ENCODE measurements at regions not wholly inside any gene's neighbourhood (a gene's known extent, or its start where the extent isn't known, plus 50 kb on each side); places are given as distances from the start of the nearest gene placed in this dataset.

DNA sequence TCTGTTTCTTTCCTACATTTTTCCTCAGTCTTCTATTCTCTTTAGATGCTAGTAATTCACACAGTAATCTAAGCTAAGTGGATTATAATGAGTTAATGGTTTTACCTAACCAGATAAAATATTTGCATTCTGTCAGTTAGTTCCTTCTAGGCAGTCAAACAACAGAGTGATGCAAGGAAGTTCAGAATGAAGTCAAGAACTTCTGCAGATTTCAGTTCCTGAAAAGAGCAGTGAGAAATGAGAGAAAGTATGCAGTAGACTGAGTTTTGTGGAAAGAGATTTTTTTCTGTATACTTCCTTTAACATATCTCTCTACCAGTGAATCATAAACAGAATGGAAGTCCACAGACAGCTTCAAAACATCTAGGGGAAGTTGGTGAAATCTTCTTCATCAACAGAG, 774.0 kb upstream of the POU3F4 start:
- H3K4me2 ChIP-seq (ENCODE audit: insufficient read depth in 1 of 2, low read depth in 2 of 2, low read length in 2 of 2): no peak overlapping the region
- no peak overlapping the region for H2BK15ac ChIP-seq (ENCODE audit: low read length)
- FAIRE-seq (no peak), DNase-seq (ENCODE audit: low read depth in 1 of 2, low spot score in 2 of 2) (no peak)
- no peak overlapping the region for H3K9ac ChIP-seq (replicated peaks in 1 of 4; ENCODE audit: extremely low read depth in 1 of 4, low read depth in 3 of 4, low read length in 3 of 4)
- no peak overlapping the region for H3K56ac ChIP-seq (replicated peaks; ENCODE audit: insufficient read length, low read depth, low read length)
- no peak overlapping the region for H3K4me3 ChIP-seq (ENCODE audit: extremely low read depth in 1 of 4, insufficient read depth in 2 of 4, low read depth in 3 of 4, low read length in 4 of 4)
- no peaks in the 10 kb centered on the region for H3K27me3 ChIP-seq (replicated peaks in 1 of 4; ENCODE audit: control insufficient read depth in 3 of 4, extremely low read depth in 1 of 4, insufficient read depth in 3 of 4, low read length in 3 of 4)
- H3K79me2 ChIP-seq (ENCODE audit: control insufficient read depth in 1 of 2, insufficient read depth in 2 of 2, low read length in 2 of 2): no peaks in the 10 kb centered on the region
- H4K20me1 ChIP-seq (replicated peaks in 1 of 2; ENCODE audit: control insufficient read depth in 1 of 2, insufficient read depth in 2 of 2, low read length in 2 of 2): no peaks in the 10 kb centered on the region
- no peak overlapping the region for H3K14ac ChIP-seq (ENCODE audit: insufficient read length)
- H2AK5ac ChIP-seq (ENCODE audit: low read depth, low read length): no peak overlapping the region
- no peak overlapping the region for H2BK12ac ChIP-seq (ENCODE audit: low read depth, low read length)
- ChIA-PET POLR2A (ENCODE audit: partially characterized antibody) (no interaction called here), CTCF (ENCODE audit: partially characterized antibody) (interaction anchor here (0.6 kb wide), 1 partner anchor 9 kb away, joined by 3 read pairs; no protein-coding TSS in a partner anchor)
- H3K9me3 ChIP-seq (ENCODE audit: insufficient read depth in 2 of 2, low read depth in 1 of 2, low read length in 1 of 2): no peaks in the 10 kb centered on the region
- no peak overlapping the region for H3K27ac ChIP-seq (ENCODE audit: low read depth, low read length)
- no peak overlapping the region for H2BK5ac ChIP-seq (ENCODE audit: low read depth, low read length)
- no peak overlapping the region for H2AFZ ChIP-seq (ENCODE audit: low read length)
- H3K36me3 ChIP-seq (ENCODE audit: control insufficient read depth in 2 of 4, insufficient read depth in 4 of 4, low read length in 3 of 4): no peaks in the 10 kb centered on the region
- no peak overlapping the region for H3K23ac ChIP-seq (ENCODE audit: insufficient read length)
- no peaks in the 10 kb centered on the region for H3K79me1 ChIP-seq (ENCODE audit: low read depth, low read length)
- H4K91ac ChIP-seq (replicated peaks; ENCODE audit: insufficient read length, low read length): no peak overlapping the region
- H3K23me2 ChIP-seq (ENCODE audit: low read depth, low read length): no peaks in the 10 kb centered on the region
- no peaks in the 10 kb centered on the region for H3K4me1 ChIP-seq (replicated peaks in 1 of 4; ENCODE audit: control insufficient read depth in 3 of 4, insufficient read depth in 4 of 4, low read length in 3 of 4)
- H3K4ac ChIP-seq (replicated peaks; ENCODE audit: insufficient read length, low read depth, low read length): no peak overlapping the region
- H4K8ac ChIP-seq (ENCODE audit: extremely low read depth, insufficient read depth, low read length): no peak overlapping the region
- no peak overlapping the region for H2BK20ac ChIP-seq (ENCODE audit: low read length)
- no peak overlapping the region for H2BK120ac ChIP-seq (replicated peaks; ENCODE audit: low read depth, low read length)
- no peak overlapping the region for H3K18ac ChIP-seq (ENCODE audit: extremely low read depth, low read length)
- H4K5ac ChIP-seq (ENCODE audit: insufficient read length, low read depth, low read length): no peak overlapping the region
- TF ChIP-seq HDAC2 (IDR thresholded peaks at IDR 0.05; ENCODE audit: borderline replicate concordance in 1 of 2, low read depth in 2 of 2, low read length in 2 of 2) (no peak), SP4 (IDR thresholded peaks at IDR 0.05; ENCODE audit: low read length) (no peak), FOSL1 (IDR thresholded peaks at IDR 0.05; ENCODE audit: insufficient read depth, low read depth, low read length) (no peak), ZNF274 (IDR thresholded peaks at IDR 0.05; ENCODE audit: borderline replicate concordance, extremely low read depth, low read length) (no peak), RXRA (IDR thresholded peaks at IDR 0.05; ENCODE audit: insufficient read depth, low read depth, low read length) (no peak)
- TF ChIP-seq, protein P1, sequence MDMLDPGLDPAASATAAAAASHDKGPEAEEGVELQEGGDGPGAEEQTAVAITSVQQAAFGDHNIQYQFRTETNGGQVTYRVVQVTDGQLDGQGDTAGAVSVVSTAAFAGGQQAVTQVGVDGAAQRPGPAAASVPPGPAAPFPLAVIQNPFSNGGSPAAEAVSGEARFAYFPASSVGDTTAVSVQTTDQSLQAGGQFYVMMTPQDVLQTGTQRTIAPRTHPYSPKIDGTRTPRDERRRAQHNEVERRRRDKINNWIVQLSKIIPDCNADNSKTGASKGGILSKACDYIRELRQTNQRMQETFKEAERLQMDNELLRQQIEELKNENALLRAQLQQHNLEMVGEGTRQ (IDR thresholded peaks at IDR 0.05; ENCODE audit: low read length): no peak

All from H1 (cell line).